HepG2 (cell line): ENCODE measurements at regions not wholly inside any gene's neighbourhood (a gene's known extent, or its start where the extent isn't known, plus 50 kb on each side); places are given as distances from the start of the nearest gene placed in this dataset.

Experiments used
- ATAC-seq: fragments of 200-7000 bp; cut with Tn5 transposase; 3 replicates; pipeline ENCODE4 v1.9.1; 2020; ENCODE audit warnings: mild to moderate bottlenecking, moderate library complexity
- BruUV-seq: library from RNA; stranded (reverse); fragments of 400-500 nt; replicated peaks from 2 replicates; lab custom pipeline; 2021; lab: Mats Ljungman, UMichigan
- CTCF ChIA-PET: fragments of 300-600 bp; formaldehyde crosslinking; extraction: SDS; loops from one replicate; lab custom pipeline; 2021; ENCODE audit warnings: low total read pairs, inconsistent platforms, low intra/inter-chr PET ratio; lab: Yijun Ruan, JAX
- POLR2A ChIA-PET: fragments of 350-600 bp; sonication (Branson Sonifier 250); formaldehyde crosslinking; loops from one replicate; lab custom pipeline; 2020; ENCODE audit warnings: antibody characterized with exemption, inconsistent platforms; lab: Yijun Ruan, JAX
- DNase-seq: peaks from one replicate; pipeline ENCODE4 v3.0.0-alpha.2; 2015; ENCODE audit warnings: low spot score
- FAIRE-seq: peaks from 3 replicates; lab custom pipeline; 2011; peaks lifted over from hg19 to GRCh38; lab: Jason Lieb, UNC
- H2AFZ ChIP-seq: one replicate; pipeline ENCODE4 v1.6.1; 2011; ENCODE audit warnings: low read length, inconsistent platforms
- H3K27ac ChIP-seq: fragments of 300-600 bp; 3 replicates; pipeline ENCODE4 v1.8.0; 2011; ENCODE audit warnings: mixed run types, mild to moderate bottlenecking, mixed read lengths, low read length, inconsistent platforms; ENCODE audit not compliant: insufficient read depth; ENCODE audit errors: extremely low read length
- H3K27me3 ChIP-seq, 2 experiments: fragments of 200-600 bp in 1 of 2; 2 replicates in 1 of 2; 3 replicates in 1 of 2; pipeline versions ENCODE4 v1.6.0 to v1.8.0; 2011; ENCODE audit warnings: low read length in 2 of 2, mild to moderate bottlenecking in 2 of 2, moderate library complexity in 2 of 2, inconsistent platforms in 1 of 2; ENCODE audit not compliant: insufficient read depth in 2 of 2, control insufficient read depth in 1 of 2
- H3K36me3 ChIP-seq, 2 experiments: fragments of 200-600 bp in 1 of 2; replicated peaks in 1 of 2; 2 replicates in 1 of 2; 3 replicates in 1 of 2; pipeline versions ENCODE4 v1.5.1 to v1.8.0; 2011; ENCODE audit warnings: low read length in 2 of 2, inconsistent platforms in 1 of 2; ENCODE audit not compliant: insufficient read depth in 2 of 2, control insufficient read depth in 1 of 2
- H3K4me1 ChIP-seq: 2 replicates; pipeline ENCODE4 v1.5.1; 2012; ENCODE audit warnings: low read length, inconsistent platforms; ENCODE audit not compliant: insufficient read depth
- H3K4me2 ChIP-seq: 2 replicates; pipeline ENCODE4 v1.6.0; 2011; ENCODE audit warnings: low read depth, low read length, inconsistent platforms
- H3K4me3 ChIP-seq, 3 experiments: fragments of 200-600 bp in 1 of 3; sonication (generic), shearing (Covaris generic) in 1 of 3; replicated peaks in 1 of 3; 2 replicates each; pipeline ENCODE4 v1.5.1; 2011 to 2016; ENCODE audit warnings: low read length in 3 of 3, inconsistent platforms in 2 of 3, low read depth in 2 of 3, mild to moderate bottlenecking in 2 of 3, control low read depth in 1 of 3, mixed read lengths in 1 of 3; ENCODE audit not compliant: insufficient read depth in 1 of 3
- H3K79me2 ChIP-seq: one replicate; pipeline ENCODE4 v1.6.1; 2011; ENCODE audit warnings: low read length, inconsistent platforms; ENCODE audit not compliant: insufficient read depth
- H3K9ac ChIP-seq: 2 replicates; pipeline ENCODE4 v1.6.0; 2011; ENCODE audit warnings: mild to moderate bottlenecking, low read depth, low read length, inconsistent platforms; ENCODE audit not compliant: insufficient read depth
- H3K9me3 ChIP-seq: 2 replicates; pipeline ENCODE4 v1.5.1; 2012; ENCODE audit warnings: mild to moderate bottlenecking, low read length
- H4K20me1 ChIP-seq: 2 replicates; pipeline ENCODE4 v1.6.0; 2011; ENCODE audit warnings: inconsistent platforms, mild to moderate bottlenecking, low read length, moderate library complexity; ENCODE audit not compliant: insufficient read depth
- CBFB ChIP-seq: sonication (generic); formaldehyde crosslinking; IDR thresholded peaks from 2 replicates; pipeline ENCODE4 v1.4.0; 2020; ENCODE audit warnings: missing genetic modification reagents
- CERS6 ChIP-seq: sonication (generic); formaldehyde crosslinking; IDR thresholded peaks from 2 replicates; pipeline ENCODE4 v1.5.0; 2020; ENCODE audit warnings: missing genetic modification reagents
- MAFK ChIP-seq, 2 experiments: IDR thresholded peaks in 1 of 2; conservative IDR thresholded peaks in 1 of 2; 2 replicates each; pipeline ENCODE4 v1.6.1; 2011; ENCODE audit warnings: improper control_type of control experiment in 2 of 2, low read length in 2 of 2
- NFE2 ChIP-seq: sonication (generic); formaldehyde crosslinking; IDR thresholded peaks from 2 replicates; pipeline ENCODE4 v1.4.0; 2020; ENCODE audit warnings: missing genetic modification reagents
- TFAP4 ChIP-seq: sonication (generic); IDR thresholded peaks from 2 replicates; pipeline ENCODE4 v1.6.1; 2016; ENCODE audit warnings: low read depth, borderline replicate concordance
- ZFP36 ChIP-seq: fragments of 150-350 bp; IDR thresholded peaks from 2 replicates; pipeline ENCODE4 v1.6.1; 2018; ENCODE audit warnings: borderline replicate concordance, low read length, low read depth; ENCODE audit not compliant: partially characterized antibody
- ZGPAT ChIP-seq: IDR thresholded peaks from 2 replicates; pipeline ENCODE4 v1.6.1; 2016; ENCODE audit warnings: mild to moderate bottlenecking
- ZNF263 ChIP-seq: sonication (generic); formaldehyde crosslinking; IDR thresholded peaks from 2 replicates; pipeline ENCODE4 v1.4.0; 2020; ENCODE audit warnings: missing genetic modification reagents
- ZSCAN9 ChIP-seq: IDR thresholded peaks from 2 replicates; pipeline ENCODE4 v1.6.1; 2016; ENCODE audit warnings: borderline replicate concordance
- WGBS: methylation state at CpG from one replicate; pipeline ENCODE4 v1.1.6; 2017; ENCODE audit warnings: low lambda C conversion rate; 5-methylcytosine and 5-hydroxymethylcytosine counted together
- in situ Hi-C: cut with HindIII; loops from 2 replicates; pipeline ENCODE4 v1.10.0; 2017; ENCODE audit warnings: low pct_unique_long_range_greater_than_20kb; ENCODE audit not compliant: extremely low pct_ligation_motif_present
- intact Hi-C: fragments of 100-400 bp; cut with micrococcal nuclease; formaldehyde crosslinking; loops from one replicate; pipeline ENCODE4 v1.10.0; 2022; ENCODE audit not compliant: unreplicated experiment

GRCh38 chr5:54862036-54862435 lies 123.4 kb downstream of the ESM1 start:
- H3K36me3 ChIP-seq = no peaks in the 10 kb centered on the region
- BruUV-seq = no TSS peak
- FAIRE-seq = no peak
- no peak for DNase-seq
- 24% methylated on average over 7 of the region's 7 CpGs for WGBS
- no peaks in the 10 kb centered on the region for H4K20me1 ChIP-seq
- no peak for ATAC-seq
- CTCF ChIA-PET = no interaction called here
- H3K79me2 ChIP-seq = no peaks in the 10 kb centered on the region
- no peak overlapping the region for H3K9ac ChIP-seq
- TF ChIP-seq ZNF263 = peak; percentile 78
- no peak for TF ChIP-seq TFAP4
- TF ChIP-seq MAFK (conservative IDR thresholded peaks at IDR 0.05 in 1 of 2, IDR thresholded peaks at IDR 0.05 in 1 of 2; ENCODE audit: low read length in 2 of 2) = peak in 1 of 2 experiments; percentile 25; a peak in 1 of 4 replicates
- no peak for TF ChIP-seq CBFB (CRISPR knock-in tag)
- no peak for TF ChIP-seq ZSCAN9
- TF ChIP-seq CERS6 (CRISPR knock-in tag) = no peak
- no peaks in the 10 kb centered on the region for H3K4me1 ChIP-seq
- H3K4me3 ChIP-seq = no peak overlapping the region
- in situ Hi-C loops = no loop called here
- intact Hi-C loops = no loop called here
- H3K9me3 ChIP-seq = no peaks in the 10 kb centered on the region; the same call in 1 of the 2 replicates
- H3K27me3 ChIP-seq = no peaks in the 10 kb centered on the region
- no peak overlapping the region for H3K27ac ChIP-seq
- no peak overlapping the region for H3K4me2 ChIP-seq
- POLR2A ChIA-PET = no interaction called here
- H2AFZ ChIP-seq = no peak overlapping the region

GRCh38 chr5:54861212-54861894 lies 124.0 kb downstream of the ESM1 start:
- no peak for ATAC-seq
- FAIRE-seq = no peak

More at GRCh38 chr5:54861212-54861894, 124.0 kb downstream of the ESM1 start:
- in situ Hi-C loops (no loop called here), intact Hi-C loops (no loop called here)
- ChIA-PET POLR2A (no interaction called here), CTCF (no interaction called here)
- Histone ChIP-seq H3K9ac (no peak overlapping the region), H3K36me3 (no peaks in the 10 kb centered on the region), H4K20me1 (no peaks in the 10 kb centered on the region), H3K27ac (no peak overlapping the region), H3K4me1 (no peaks in the 10 kb centered on the region), H3K4me3 (no peak overlapping the region), H3K9me3 (no peaks in the 10 kb centered on the region; the same call in 1 of the 2 replicates), H2AFZ (no peak overlapping the region), H3K4me2 (no peak overlapping the region), H3K79me2 (no peaks in the 10 kb centered on the region), H3K27me3 (no peaks in the 10 kb centered on the region)
- WGBS = 7% methylated on average over 5 of the region's 5 CpGs
- DNase-seq = no peak
- no peak for TF ChIP-seq NFE2 (CRISPR knock-in tag)
- TF ChIP-seq ZFP36 = no peak
- no peak for TF ChIP-seq ZGPAT (CRISPR knock-in tag)
- BruUV-seq = no TSS peak
